Natural killer cell treated with Interleukin-12 subunit alpha and Interleukin-12 subunit beta and Interleukin-15 and Interleukin-18, amount 100 ng/mL, for 72 hours (primary cell): ENCODE measurements at regions not wholly inside any gene's neighbourhood (a gene's known extent, or its start where the extent isn't known, plus 50 kb on each side); places are given as distances from the start of the nearest gene placed in this dataset.
"Not testable (repeated sequence)": the region's sequence is repeated elsewhere in the genome, so short reads cannot be mapped to it uniquely, and the experiment has no call there.

ENCODE experiments used
- ATAC-seq, 2 donors: fragments of 150-1000 bp; cut with Tn5 transposase in 1 of 2; sonication (Bioruptor Pico), chemical (Tn5 transposase) in 1 of 2; 2 replicates each; pipeline ENCODE4 v1.10.0; 2021
- DNase-seq: peaks from one replicate; pipeline ENCODE4 v3.0.0; 2022; ENCODE audit warnings: low spot score
- H3K27ac Mint-ChIP-seq, 2 donors: 1 replicate in 1 of 2; 2 replicates in 1 of 2; pipeline ENCODE4 v1.8.0; 2022; ENCODE audit warnings: mixed read lengths in 2 of 2, mild to moderate bottlenecking in 1 of 2, moderate library complexity in 1 of 2
- H3K27me3 Mint-ChIP-seq, 2 donors: 1 replicate in 1 of 2; 2 replicates in 1 of 2; pipeline ENCODE4 v1.8.0; 2022; ENCODE audit warnings: mixed read lengths in 2 of 2
- H3K36me3 Mint-ChIP-seq: one replicate; pipeline ENCODE4 v1.8.0; 2022; ENCODE audit warnings: mixed read lengths
- H3K4me1 Mint-ChIP-seq, 2 donors: 1 replicate in 1 of 2; 2 replicates in 1 of 2; pipeline ENCODE4 v1.8.0; 2022; ENCODE audit warnings: low read depth in 2 of 2, mixed read lengths in 2 of 2, mild to moderate bottlenecking in 1 of 2
- H3K4me3 Mint-ChIP-seq: one replicate; pipeline ENCODE4 v1.8.0; 2022; ENCODE audit warnings: mixed read lengths
- H3K9me3 Mint-ChIP-seq: 2 replicates; pipeline ENCODE4 v1.8.0; 2022; ENCODE audit warnings: mixed read lengths

DNA sequence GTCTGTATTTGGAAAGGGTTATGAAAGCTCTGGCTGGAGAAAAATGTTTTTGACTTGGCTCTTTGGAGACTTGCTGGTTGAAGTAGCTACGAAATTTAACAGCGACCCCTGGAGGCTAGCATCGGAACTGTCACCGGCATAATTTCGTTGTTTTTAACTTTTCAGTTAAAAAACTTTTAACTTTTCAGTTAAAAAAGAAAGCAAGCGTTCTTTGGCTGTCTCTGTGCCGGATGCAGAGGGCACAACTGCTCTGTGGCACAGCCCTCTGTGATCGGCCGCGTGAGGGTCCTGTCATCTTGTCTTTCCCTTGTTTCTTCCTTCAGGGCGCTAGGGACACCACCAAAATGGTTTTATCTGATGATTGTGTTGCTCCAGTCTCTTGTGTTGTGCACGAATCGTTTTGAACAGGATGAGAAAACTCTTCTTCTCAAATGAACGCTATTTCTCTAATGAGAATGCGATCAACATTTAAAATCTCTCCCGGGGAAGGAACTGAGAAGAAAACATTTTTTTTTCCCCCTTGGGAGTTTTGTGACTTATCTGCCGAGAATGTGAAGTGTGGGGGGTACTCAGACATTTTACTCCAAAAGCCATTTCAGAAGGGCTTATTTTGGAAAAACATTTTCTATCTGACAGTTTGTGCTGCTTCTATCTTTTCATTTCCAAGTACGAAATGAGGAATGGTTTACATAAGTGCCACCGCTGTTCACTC lies 57.1 kb downstream of the ADCYAP1 start:
- Mint-ChIP-seq H3K36me3 (no peaks in the 10 kb centered on the region), H3K27me3 (peaks cover 17 to 41% of the 10 kb centered on the region in 2 donors), H3K9me3 (no peaks in the 10 kb centered on the region), H3K4me1 (peaks cover 0 to 3% of the 10 kb centered on the region in 2 donors), H3K27ac (no peak overlapping the region), H3K4me3 (no peak overlapping the region)
- ATAC-seq (no peak), DNase-seq (no peak)

DNA sequence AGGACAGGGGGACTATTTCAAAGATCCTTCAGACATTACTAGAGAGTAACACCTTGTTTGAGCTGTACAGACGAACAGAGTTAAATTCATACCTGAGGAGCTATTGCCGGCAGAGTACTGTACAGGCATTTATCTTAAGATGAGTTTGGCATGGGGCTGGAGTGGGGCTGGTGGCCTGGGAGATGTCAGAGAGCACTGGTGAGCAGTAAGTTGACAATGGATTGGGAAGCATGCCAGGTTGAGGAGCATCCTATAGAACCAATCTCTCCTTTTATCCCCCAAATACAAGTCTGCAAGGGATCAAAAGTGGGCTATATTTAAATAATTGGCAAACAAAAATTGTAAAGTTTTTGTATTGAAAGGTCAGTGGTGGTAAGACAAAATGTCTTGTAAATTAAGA lies 58.6 kb downstream of the ADCYAP1 start:
- DNase-seq (no peak), ATAC-seq (no peak)
- H3K27ac Mint-ChIP-seq = no peak overlapping the region
- H3K4me3 Mint-ChIP-seq = no peak overlapping the region
- H3K36me3 Mint-ChIP-seq = no peaks in the 10 kb centered on the region
- no peaks in the 10 kb centered on the region for H3K9me3 Mint-ChIP-seq
- peaks cover 17 to 42% of the 10 kb centered on the region in 2 donors for H3K27me3 Mint-ChIP-seq
- H3K4me1 Mint-ChIP-seq = peaks cover 0 to 4% of the 10 kb centered on the region in 2 donors

DNA sequence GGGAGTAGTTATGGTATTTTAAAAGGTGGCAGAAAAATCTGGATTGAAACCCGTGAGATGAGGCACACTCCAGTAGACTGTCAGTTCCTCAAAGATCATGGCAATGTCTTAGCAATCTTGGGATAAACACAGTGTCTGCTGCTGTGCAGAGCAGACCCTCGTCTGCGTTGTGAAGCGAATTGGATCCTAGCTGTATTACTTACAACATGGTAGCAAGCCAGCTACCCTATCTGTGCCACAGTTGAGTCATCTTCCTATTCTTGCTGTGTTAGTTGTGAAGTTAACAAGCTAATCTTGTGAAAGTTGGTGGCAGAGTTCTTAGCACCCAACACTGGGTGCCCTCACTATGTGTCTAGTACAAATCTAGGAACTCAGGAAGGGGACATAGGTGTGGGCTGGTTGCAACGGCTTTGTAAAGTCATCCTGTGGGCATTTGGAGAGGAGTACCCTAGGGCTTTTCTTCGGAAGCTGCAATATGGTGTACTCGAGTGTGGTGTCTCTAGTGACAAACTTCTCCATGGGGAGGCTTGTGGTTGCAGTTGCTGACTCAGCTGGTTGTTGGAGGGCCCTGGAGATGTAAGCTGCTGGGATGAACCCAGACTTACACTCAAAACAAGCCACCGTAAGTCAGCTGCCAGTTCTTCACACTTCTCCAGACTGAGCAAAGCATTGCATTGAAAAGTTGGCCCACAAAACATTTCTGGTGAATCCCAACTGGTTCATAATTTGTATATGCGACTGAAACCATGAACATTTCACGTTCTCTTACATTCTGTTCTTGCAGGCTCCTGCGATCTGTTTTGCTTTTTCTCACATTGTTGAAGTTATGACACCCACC lies 61.5 kb downstream of the ADCYAP1 start:
- Mint-ChIP-seq H3K27ac (no peak overlapping the region), H3K4me3 (peak overlapping the region; percentile 53), H3K27me3 (peaks cover 14 to 27% of the 10 kb centered on the region in 2 donors), H3K4me1 (peaks cover 0 to 4% of the 10 kb centered on the region in 2 donors), H3K9me3 (no peaks in the 10 kb centered on the region), H3K36me3 (no peaks in the 10 kb centered on the region)
- ATAC-seq = peak in 1 of 2 donors; percentile 31
- DNase-seq = no peak

DNA sequence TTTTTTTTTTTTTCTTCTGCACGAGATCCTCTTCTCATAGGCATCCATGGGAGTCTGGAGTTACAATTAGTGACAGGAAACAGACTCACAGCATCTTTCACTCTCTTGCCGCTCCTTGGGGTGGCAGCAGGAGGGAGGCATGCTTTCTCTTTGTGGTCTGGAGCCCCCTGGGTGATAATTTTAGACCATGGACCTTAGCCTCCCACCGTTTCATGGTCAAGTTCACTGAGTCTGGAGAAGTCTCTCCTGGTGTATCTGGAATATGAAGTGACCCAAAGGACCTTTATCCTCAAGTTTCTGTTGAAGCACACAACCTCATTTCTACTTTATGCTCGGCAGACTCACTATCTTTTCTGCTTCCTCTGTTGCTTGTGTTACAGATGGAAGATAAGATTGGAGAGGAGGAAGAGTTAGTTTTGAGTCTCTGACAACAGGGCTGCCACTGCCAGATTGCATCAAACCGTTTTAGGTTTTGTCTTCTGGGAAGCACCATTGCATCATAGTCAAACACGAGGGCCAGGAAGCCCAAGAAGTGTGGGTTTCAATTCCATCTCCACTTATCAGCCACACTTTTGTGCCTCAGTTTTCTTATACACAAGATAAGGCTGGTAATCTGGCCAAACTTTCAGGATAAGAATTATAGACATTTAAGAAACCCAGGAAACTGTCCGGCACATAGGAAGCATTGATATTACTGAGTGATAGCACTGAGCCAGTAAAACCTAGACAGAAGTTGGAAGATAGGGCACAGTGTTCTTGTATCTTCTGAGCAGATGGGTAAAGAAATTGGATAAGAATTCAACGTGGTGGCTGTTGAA lies 62.3 kb downstream of the ADCYAP1 start:
- peaks cover 12 to 19% of the 10 kb centered on the region in 2 donors for H3K27me3 Mint-ChIP-seq
- peak overlapping the region; percentile 53 for H3K4me3 Mint-ChIP-seq
- no peak overlapping the region for H3K27ac Mint-ChIP-seq
- H3K9me3 Mint-ChIP-seq = no peaks in the 10 kb centered on the region
- DNase-seq (no peak), ATAC-seq (peak in 1 of 2 donors; percentile 44)
- no peaks in the 10 kb centered on the region for H3K36me3 Mint-ChIP-seq
- H3K4me1 Mint-ChIP-seq = peaks cover 0 to 4% of the 10 kb centered on the region in 2 donors

DNA sequence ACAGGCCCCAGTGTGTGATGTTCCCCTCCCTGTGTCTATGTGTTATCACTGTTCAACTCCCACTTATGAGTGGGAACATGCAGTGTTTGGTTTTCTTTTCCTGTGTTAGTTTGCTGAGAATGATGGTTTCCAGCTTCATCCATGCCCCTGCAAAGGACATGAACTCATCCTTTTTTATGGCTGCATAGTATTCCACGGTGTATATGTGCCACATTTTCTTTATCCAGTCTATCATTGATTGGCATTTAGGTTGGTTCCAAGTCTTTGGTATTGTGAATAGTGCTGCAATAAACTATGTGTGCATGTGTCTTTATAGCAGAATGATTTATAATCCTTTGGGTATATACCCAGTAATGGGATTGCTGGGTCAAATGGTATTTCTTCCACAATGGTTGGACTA lies 64.2 kb downstream of the ADCYAP1 start:
- H3K27ac Mint-ChIP-seq, H3K36me3 Mint-ChIP-seq, H3K4me1 Mint-ChIP-seq, DNase-seq, H3K4me3 Mint-ChIP-seq, H3K9me3 Mint-ChIP-seq, ATAC-seq: not testable (repeated sequence)
- H3K27me3 Mint-ChIP-seq = peaks cover 7 to 10% of the 10 kb centered on the region in 2 donors

DNA sequence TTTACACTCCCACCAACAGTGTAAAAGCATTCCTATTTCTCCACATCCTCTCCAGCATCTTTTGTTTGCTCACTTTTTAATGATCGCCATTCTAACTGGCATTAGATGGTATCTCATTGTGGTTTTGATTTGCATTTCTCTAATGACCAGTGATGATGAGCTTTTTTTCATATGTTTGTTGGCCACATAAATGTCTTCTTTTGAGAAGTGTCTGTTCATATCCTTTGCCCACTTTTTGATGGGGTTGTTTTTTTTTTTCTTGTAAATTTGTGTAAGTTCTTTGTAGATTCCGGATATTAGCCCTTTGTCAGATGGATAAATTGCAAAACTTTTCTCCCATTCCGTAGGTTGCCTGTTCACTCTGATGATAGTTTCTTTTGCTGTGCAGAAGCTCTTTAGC lies 64.6 kb downstream of the ADCYAP1 start:
- H3K27me3 Mint-ChIP-seq, H3K27ac Mint-ChIP-seq, H3K4me1 Mint-ChIP-seq, H3K36me3 Mint-ChIP-seq, DNase-seq, H3K4me3 Mint-ChIP-seq, H3K9me3 Mint-ChIP-seq, ATAC-seq: not testable (repeated sequence)

DNA sequence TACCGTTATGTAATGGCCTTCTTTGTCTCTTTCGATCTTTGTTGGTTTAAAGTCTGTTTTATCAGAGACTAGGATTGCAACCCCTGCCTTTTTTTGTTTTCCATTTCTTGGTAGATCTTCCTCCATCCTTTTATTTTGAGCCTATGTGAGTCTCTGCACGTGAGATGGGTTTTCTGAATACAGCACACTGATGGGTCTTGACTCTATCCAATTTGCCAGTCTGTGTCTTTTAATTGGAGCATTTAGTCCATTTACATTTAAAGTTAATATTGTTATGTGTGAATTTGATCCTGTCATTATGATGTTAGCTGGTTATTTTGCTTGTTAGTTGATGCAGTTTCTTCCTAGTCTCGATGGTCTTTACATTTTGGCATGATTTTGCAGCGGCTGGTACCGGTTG lies 69.9 kb downstream of the ADCYAP1 start:
- not testable (repeated sequence) for ATAC-seq, H3K36me3 Mint-ChIP-seq, H3K27me3 Mint-ChIP-seq, DNase-seq, H3K27ac Mint-ChIP-seq, H3K4me1 Mint-ChIP-seq, H3K4me3 Mint-ChIP-seq
- H3K9me3 Mint-ChIP-seq = peaks cover 13% of the 10 kb centered on the region

DNA sequence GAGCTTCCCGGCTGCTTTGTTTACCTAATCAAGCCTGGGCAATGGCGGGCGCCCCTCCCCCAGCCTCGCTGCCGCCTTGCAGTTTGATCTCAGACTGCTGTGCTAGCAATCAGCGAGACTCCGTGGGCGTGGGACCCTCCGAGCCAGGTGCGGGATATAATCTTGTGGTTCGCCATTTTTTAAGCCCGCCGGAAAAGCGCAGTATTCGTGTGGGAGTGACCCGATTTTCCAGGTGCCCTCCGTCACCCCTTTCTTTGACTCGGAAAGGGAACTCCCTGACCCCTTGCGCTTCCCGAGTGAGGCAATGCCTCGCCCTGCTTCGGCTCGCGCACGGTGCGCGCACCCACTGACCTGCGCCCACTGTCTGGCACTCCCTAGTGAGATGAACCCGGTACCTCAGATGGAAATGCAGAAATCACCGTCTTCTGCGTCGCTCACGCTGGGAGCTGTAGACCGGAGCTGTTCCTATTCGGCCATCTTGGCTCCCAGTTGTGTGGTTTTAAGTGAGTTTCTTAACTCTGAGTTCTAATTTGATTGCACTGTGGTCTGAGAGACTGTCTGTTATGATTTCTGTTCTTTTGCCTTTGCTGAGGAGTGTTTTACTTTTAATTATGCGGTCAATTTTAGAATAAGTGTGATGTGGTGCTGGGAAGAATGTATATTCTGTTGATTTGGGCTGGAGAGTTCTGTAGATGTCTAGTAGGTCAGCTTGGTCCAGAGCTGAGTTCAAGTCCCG lies 71.9 kb downstream of the ADCYAP1 start:
- DNase-seq, H3K27me3 Mint-ChIP-seq, H3K4me1 Mint-ChIP-seq, H3K27ac Mint-ChIP-seq, H3K4me3 Mint-ChIP-seq, ATAC-seq, H3K36me3 Mint-ChIP-seq: not testable (repeated sequence)
- H3K9me3 Mint-ChIP-seq = peaks cover 13% of the 10 kb centered on the region

DNA sequence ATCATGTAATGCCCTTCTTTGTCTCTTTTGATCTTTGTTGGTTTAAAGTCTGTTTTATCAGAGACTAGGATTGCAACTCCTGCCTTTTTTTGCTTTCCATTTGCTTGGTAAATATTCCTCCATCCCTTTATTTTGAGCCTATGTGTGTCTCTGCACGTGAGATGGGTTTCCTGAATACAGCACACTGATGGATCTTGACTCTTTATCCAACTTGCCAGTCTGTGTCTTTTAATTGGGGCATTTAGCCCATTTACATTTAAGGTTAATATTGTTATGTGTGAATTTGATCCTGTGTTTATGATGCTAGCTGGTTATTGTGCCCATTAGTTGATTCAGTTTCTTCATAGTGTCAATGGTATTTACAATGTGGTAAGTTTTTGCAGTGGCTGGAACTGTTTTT lies 72.7 kb downstream of the ADCYAP1 start:
- H3K27me3 Mint-ChIP-seq, H3K4me1 Mint-ChIP-seq, ATAC-seq, DNase-seq, H3K36me3 Mint-ChIP-seq, H3K4me3 Mint-ChIP-seq, H3K27ac Mint-ChIP-seq: not testable (repeated sequence)
- H3K9me3 Mint-ChIP-seq = peaks cover 13% of the 10 kb centered on the region

DNA sequence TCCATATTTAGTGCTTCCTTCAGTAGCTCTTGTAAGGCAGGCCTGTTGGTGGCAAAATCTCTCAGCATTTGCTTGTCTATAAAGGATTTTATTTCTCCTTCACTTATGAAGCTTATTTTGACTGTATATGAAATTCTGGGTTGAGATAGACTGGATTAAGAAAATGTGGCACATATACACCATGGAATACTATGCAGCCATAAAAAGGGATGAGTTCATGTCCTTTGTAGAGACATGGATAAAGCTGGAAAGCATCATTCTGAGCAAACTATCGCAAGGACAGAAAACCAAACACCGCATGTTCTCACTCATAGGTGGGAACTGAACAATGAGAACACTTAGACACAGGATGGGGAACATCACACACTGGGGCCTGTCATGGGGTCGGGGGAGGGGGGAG lies 73.1 kb downstream of the ADCYAP1 start:
- not testable (repeated sequence) for H3K4me3 Mint-ChIP-seq, H3K4me1 Mint-ChIP-seq, ATAC-seq, H3K27ac Mint-ChIP-seq, DNase-seq, H3K36me3 Mint-ChIP-seq, H3K27me3 Mint-ChIP-seq
- peaks cover 13% of the 10 kb centered on the region for H3K9me3 Mint-ChIP-seq

DNA sequence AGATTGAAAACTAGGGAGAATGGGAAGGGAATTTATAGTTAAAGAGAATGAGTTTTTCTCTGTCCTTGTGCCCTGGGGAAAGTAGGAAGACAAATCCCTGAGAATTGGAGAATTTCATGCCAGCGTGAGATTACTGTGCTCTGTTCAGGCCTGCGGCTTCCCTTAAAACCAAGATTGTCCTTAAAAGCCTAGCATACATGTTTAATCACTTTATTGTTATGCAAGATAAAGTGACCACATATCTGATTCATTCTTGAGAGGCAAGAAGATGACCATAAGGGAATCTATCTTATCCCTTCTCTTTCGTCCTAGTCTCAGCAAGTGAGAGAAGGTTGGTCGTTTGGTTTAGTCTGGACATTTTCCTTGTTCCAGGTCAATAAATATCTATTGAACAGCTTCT lies 75.9 kb downstream of the ADCYAP1 start:
- no peaks in the 10 kb centered on the region for H3K36me3 Mint-ChIP-seq
- peaks cover 10% of the 10 kb centered on the region for H3K9me3 Mint-ChIP-seq
- no peak for ATAC-seq
- no peak overlapping the region for H3K4me3 Mint-ChIP-seq
- H3K27ac Mint-ChIP-seq = no peak overlapping the region
- H3K27me3 Mint-ChIP-seq = no peaks in the 10 kb centered on the region
- H3K4me1 Mint-ChIP-seq = no peaks in the 10 kb centered on the region
- DNase-seq = no peak

DNA sequence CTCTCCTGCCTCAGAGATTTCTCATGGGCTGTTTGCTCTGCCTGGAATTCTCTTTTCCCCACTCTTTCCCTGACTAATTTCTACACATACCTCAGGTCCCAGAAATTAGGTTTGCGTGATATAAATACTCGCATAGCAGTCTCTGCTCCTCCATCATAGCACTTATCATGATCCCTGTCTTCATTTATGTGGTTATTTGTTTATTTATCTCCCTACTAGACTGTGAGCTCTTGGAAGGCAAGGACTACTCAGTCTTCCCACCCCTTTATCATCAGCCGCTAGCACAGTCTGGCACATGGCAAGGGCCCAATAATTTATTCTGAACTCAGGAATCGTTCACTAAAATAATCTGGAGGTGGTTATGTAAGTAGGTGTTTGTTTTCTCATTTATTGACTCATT lies 79.3 kb downstream of the ADCYAP1 start:
- no peaks in the 10 kb centered on the region for H3K9me3 Mint-ChIP-seq
- H3K36me3 Mint-ChIP-seq = no peaks in the 10 kb centered on the region
- no peak overlapping the region for H3K4me3 Mint-ChIP-seq
- peaks cover 0 to 2% of the 10 kb centered on the region in 2 donors for H3K27me3 Mint-ChIP-seq
- no peak for ATAC-seq
- DNase-seq = no peak
- no peak overlapping the region for H3K27ac Mint-ChIP-seq
- H3K4me1 Mint-ChIP-seq = no peaks in the 10 kb centered on the region

DNA sequence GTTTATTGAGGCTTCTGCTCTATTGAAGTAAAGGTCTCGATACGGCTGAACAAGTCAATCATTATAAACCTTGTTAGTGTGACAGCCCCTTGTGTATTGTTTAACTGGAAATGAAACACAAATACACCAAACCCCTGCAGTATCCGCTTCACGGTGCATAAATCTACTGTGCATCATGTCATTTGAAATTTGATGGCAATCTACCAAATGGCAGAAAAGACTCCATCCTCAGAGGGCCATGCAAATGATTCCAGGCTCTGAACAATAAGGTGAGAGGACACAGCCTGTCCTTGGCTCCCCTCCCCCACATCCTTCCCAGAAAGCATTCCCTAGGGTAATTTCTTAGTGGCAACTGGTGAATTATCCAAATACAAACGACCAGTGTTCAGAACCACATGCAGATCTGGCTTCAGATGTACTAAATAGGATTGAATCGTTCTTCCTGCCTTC lies 80.6 kb downstream of the ADCYAP1 start:
- H3K4me1 Mint-ChIP-seq = no peaks in the 10 kb centered on the region
- H3K27ac Mint-ChIP-seq = no peak overlapping the region
- DNase-seq = no peak
- H3K9me3 Mint-ChIP-seq = no peaks in the 10 kb centered on the region
- no peaks in the 10 kb centered on the region for H3K36me3 Mint-ChIP-seq
- no peak overlapping the region for H3K4me3 Mint-ChIP-seq
- no peak for ATAC-seq
- peaks cover 0 to 2% of the 10 kb centered on the region in 2 donors for H3K27me3 Mint-ChIP-seq
